ENCODE measurements at regions not wholly inside any gene's neighbourhood (a gene's known extent, or its start where the extent isn't known, plus 50 kb on each side); places are given as distances from the start of the nearest gene placed in this dataset.

GRCh38 chr11:28735511-28735910 is 627.3 kb downstream of the METTL15 start:
- no peak for TF ChIP-seq CTCF (IDR thresholded peaks at IDR 0.05)
- no peak overlapping the region for H3K4me3 ChIP-seq
- no peaks in the 10 kb centered on the region for H3K4me1 ChIP-seq
- H3K9me3 ChIP-seq, result no peaks in the 10 kb centered on the region
- WGBS, 3 donors, result 53 to 72% (median 67%) methylated on average over 1 of the region's 1 CpG
- no peaks in the 10 kb centered on the region for H3K27me3 ChIP-seq (ENCODE audit: insufficient read depth in 3 of 3, low read length in 2 of 3)
- DNase-seq (no peak), ATAC-seq (no peak)
- no peak overlapping the region for H3K27ac ChIP-seq
- intact Hi-C loops (cut with DNase I), result no loop called here
- H3K36me3 ChIP-seq (ENCODE audit: insufficient read depth in 1 of 2, low read depth in 1 of 2), result no peaks in the 10 kb centered on the region

GRCh38 chr11:28730889-28731288 is 622.7 kb downstream of the METTL15 start:
- WGBS, 3 donors, result 75 to 79% (median 79%) methylated on average over 2 of the region's 2 CpGs
- intact Hi-C loops (cut with DNase I), result no loop called here
- ATAC-seq, result no peak
- H3K36me3 ChIP-seq (ENCODE audit: insufficient read depth in 1 of 2, low read depth in 1 of 2), result no peaks in the 10 kb centered on the region
- no peak overlapping the region for H3K4me3 ChIP-seq
- no peak for DNase-seq
- no peaks in the 10 kb centered on the region for H3K9me3 ChIP-seq
- TF ChIP-seq CTCF (IDR thresholded peaks at IDR 0.05), result no peak
- H3K4me1 ChIP-seq, result no peaks in the 10 kb centered on the region
- H3K27ac ChIP-seq, result no peak overlapping the region
- no peaks in the 10 kb centered on the region for H3K27me3 ChIP-seq (ENCODE audit: insufficient read depth in 3 of 3, low read length in 2 of 3)

- H3K36me3 ChIP-seq (ENCODE audit: insufficient read depth in 1 of 2, low read depth in 1 of 2), result no peaks in the 10 kb centered on the region
- no peak overlapping the region for H3K27ac ChIP-seq
- ATAC-seq (no peak), DNase-seq (no peak)
- H3K9me3 ChIP-seq, result no peaks in the 10 kb centered on the region
- 55 to 65% (median 58%) methylated on average over 3 of the region's 3 CpGs for WGBS, 3 donors
- H3K4me3 ChIP-seq, result no peak overlapping the region
- no peaks in the 10 kb centered on the region for H3K4me1 ChIP-seq
- intact Hi-C loops (cut with DNase I), result no loop called here
- TF ChIP-seq CTCF (IDR thresholded peaks at IDR 0.05), result no peak
- no peaks in the 10 kb centered on the region for H3K27me3 ChIP-seq (ENCODE audit: insufficient read depth in 3 of 3, low read length in 2 of 3)
Observed at GRCh38 chr11:28730336-28730735, 622.1 kb downstream of the METTL15 start.

- DNase-seq (no peak), ATAC-seq (no peak)
- no peak for TF ChIP-seq CTCF (IDR thresholded peaks at IDR 0.05)
Observed at GRCh38 chr11:28729339-28729738, 621.2 kb downstream of the METTL15 start.

GRCh38 chr11:28728666-28729065 is 620.5 kb downstream of the METTL15 start:
- no peaks in the 10 kb centered on the region for H3K27me3 ChIP-seq (ENCODE audit: insufficient read depth in 3 of 3, low read length in 2 of 3)
- WGBS, 3 donors, result 80 to 87% (median 81%) methylated on average over 1 of the region's 1 CpG
- no peak for TF ChIP-seq CTCF (IDR thresholded peaks at IDR 0.05)
- DNase-seq (no peak), ATAC-seq (no peak)
- no peaks in the 10 kb centered on the region for H3K36me3 ChIP-seq (ENCODE audit: insufficient read depth in 1 of 2, low read depth in 1 of 2)
- no peaks in the 10 kb centered on the region for H3K4me1 ChIP-seq
- intact Hi-C loops (cut with DNase I), result no loop called here
- no peak overlapping the region for H3K27ac ChIP-seq
- no peaks in the 10 kb centered on the region for H3K9me3 ChIP-seq
- H3K4me3 ChIP-seq, result no peak overlapping the region

More at GRCh38 chr11:28729339-28729738, 621.2 kb downstream of the METTL15 start:
- Histone ChIP-seq H3K27ac (no peak overlapping the region), H3K36me3 (ENCODE audit: insufficient read depth in 1 of 2, low read depth in 1 of 2) (no peaks in the 10 kb centered on the region), H3K4me3 (no peak overlapping the region), H3K9me3 (no peaks in the 10 kb centered on the region), H3K27me3 (ENCODE audit: insufficient read depth in 3 of 3, low read length in 2 of 3) (no peaks in the 10 kb centered on the region), H3K4me1 (no peaks in the 10 kb centered on the region)
- 82 to 83% (median 82%) methylated on average over 6 of the region's 6 CpGs for WGBS, 3 donors
- intact Hi-C loops (cut with DNase I), result no loop called here

All from psoas muscle (tissue), 7 donors.